IMR-90 (cell line): ENCODE measurements at regions not wholly inside any gene's neighbourhood (a gene's known extent, or its start where the extent isn't known, plus 50 kb on each side); places are given as distances from the start of the nearest gene placed in this dataset.

Experiments used
- ATAC-seq: fragments of 200-7000 bp; cut with Tn5 transposase; 2 replicates; pipeline ENCODE4 v1.9.1; 2020; ENCODE audit warnings: low read depth, mild to moderate bottlenecking, moderate library complexity
- BruUV-seq: library from RNA; stranded (reverse); fragments of 400-500 nt; replicated peaks from 2 replicates; lab custom pipeline; 2021; lab: Mats Ljungman, UMichigan
- CTCF ChIA-PET: fragments of 300-600 bp; formaldehyde crosslinking; extraction: SDS; loops from one replicate; lab custom pipeline; 2021; ENCODE audit warnings: antibody characterized with exemption; lab: Yijun Ruan, JAX
- POLR2A ChIA-PET: fragments of 300-600 bp; sonication (Branson Sonifier 250); formaldehyde crosslinking; loops from one replicate; lab custom pipeline; 2022; ENCODE audit warnings: antibody characterized with exemption; ENCODE audit not compliant: unreplicated experiment; lab: Charles Lee
- DNase-seq: peaks from one replicate; pipeline ENCODE4 v3.0.0; 2013
- H2AFZ ChIP-seq: replicated peaks from 2 replicates; pipeline ENCODE3; 2013; ENCODE audit warnings: low read length, mild to moderate bottlenecking; ENCODE audit not compliant: poor library complexity
- H2AK5ac ChIP-seq: 2 replicates; pipeline ENCODE4 v1.6.1; 2013; ENCODE audit warnings: low read depth, low read length, inconsistent platforms
- H2AK9ac ChIP-seq: replicated peaks from 2 replicates; pipeline ENCODE3; 2013; ENCODE audit warnings: mild to moderate bottlenecking, low read depth, low read length, moderate library complexity; ENCODE audit not compliant: poor library complexity
- H2BK120ac ChIP-seq: 2 replicates; pipeline ENCODE4 v1.6.1; 2013; ENCODE audit warnings: low read depth, low read length, inconsistent platforms
- H2BK15ac ChIP-seq: 3 replicates; pipeline ENCODE4 v1.6.1; 2013; ENCODE audit warnings: low read depth, low read length, inconsistent platforms
- H2BK20ac ChIP-seq: 2 replicates; pipeline ENCODE4 v1.6.1; 2013; ENCODE audit warnings: low read depth, mild to moderate bottlenecking, inconsistent platforms, low read length, moderate library complexity
- H2BK5ac ChIP-seq: 2 replicates; pipeline ENCODE4 v1.6.1; 2013; ENCODE audit warnings: mild to moderate bottlenecking, low read depth, low read length, inconsistent platforms; ENCODE audit not compliant: poor library complexity, severe bottlenecking
- H3K14ac ChIP-seq: replicated peaks from 2 replicates; pipeline ENCODE4 v1.6.1; 2013; ENCODE audit warnings: low read depth, low read length, inconsistent platforms
- H3K18ac ChIP-seq: 2 replicates; pipeline ENCODE4 v1.6.1; 2013; ENCODE audit warnings: low read depth, low read length, control low read depth
- H3K23ac ChIP-seq: 2 replicates; pipeline ENCODE4 v1.6.1; 2013; ENCODE audit warnings: low read depth, low read length, inconsistent platforms
- H3K27ac ChIP-seq: 2 replicates; pipeline ENCODE4 v1.5.1; 2013; ENCODE audit warnings: mild to moderate bottlenecking, control low read depth, low read length; ENCODE audit not compliant: insufficient read depth
- H3K27me3 ChIP-seq: 2 replicates; pipeline ENCODE4 v1.6.1; 2013; ENCODE audit warnings: low read length; ENCODE audit not compliant: control insufficient read depth, insufficient read depth
- H3K36me3 ChIP-seq: 2 replicates; pipeline ENCODE4 v1.6.1; 2013; ENCODE audit warnings: low read length, mixed read lengths; ENCODE audit not compliant: control insufficient read depth, insufficient read depth
- H3K4ac ChIP-seq: 2 replicates; pipeline ENCODE4 v1.6.1; 2013; ENCODE audit warnings: low read depth, low read length, inconsistent platforms
- H3K4me1 ChIP-seq: 2 replicates; pipeline ENCODE4 v1.6.1; 2013; ENCODE audit warnings: low read length, mixed read lengths; ENCODE audit not compliant: control insufficient read depth, insufficient read depth
- H3K4me2 ChIP-seq: 2 replicates; pipeline ENCODE4 v1.6.1; 2013; ENCODE audit warnings: low read depth, mild to moderate bottlenecking, control low read depth, low read length, moderate library complexity
- H3K4me3 ChIP-seq: 2 replicates; pipeline ENCODE4 v1.5.1; 2013; ENCODE audit warnings: low read depth, mild to moderate bottlenecking, control low read depth, low read length, moderate library complexity; ENCODE audit not compliant: insufficient read depth
- H3K56ac ChIP-seq: 2 replicates; pipeline ENCODE4 v1.6.1; 2013; ENCODE audit warnings: low read length, inconsistent platforms; ENCODE audit not compliant: insufficient read depth; ENCODE audit errors: extremely low read depth
- H3K79me1 ChIP-seq, 2 experiments: 2 replicates each; pipeline ENCODE4 v1.6.1; 2013; ENCODE audit warnings: low read length in 2 of 2, inconsistent platforms in 1 of 2, low read depth in 1 of 2
- H3K9ac ChIP-seq: 2 replicates; pipeline ENCODE4 v1.6.1; 2013; ENCODE audit warnings: low read depth, low read length, control low read depth
- H3K9me1 ChIP-seq: 2 replicates; pipeline ENCODE4 v1.6.1; 2013; ENCODE audit warnings: low read length, inconsistent platforms; ENCODE audit not compliant: insufficient read depth
- H3K9me3 ChIP-seq: 2 replicates; pipeline ENCODE4 v1.6.1; 2013; ENCODE audit warnings: low read length; ENCODE audit not compliant: control insufficient read depth, insufficient read depth
- H4K20me1 ChIP-seq: 2 replicates; pipeline ENCODE4 v1.6.1; 2013; ENCODE audit warnings: low read length, inconsistent platforms; ENCODE audit not compliant: insufficient read depth
- H4K5ac ChIP-seq: 2 replicates; pipeline ENCODE4 v1.6.1; 2013; ENCODE audit warnings: mild to moderate bottlenecking, low read depth, low read length, control low read depth
- H4K8ac ChIP-seq, 2 experiments: 2 replicates each; pipeline ENCODE4 v1.6.1; 2013; ENCODE audit warnings: low read depth in 2 of 2, low read length in 2 of 2, control low read depth in 1 of 2, inconsistent platforms in 1 of 2
- H4K91ac ChIP-seq: 2 replicates; pipeline ENCODE4 v1.6.1; 2013; ENCODE audit warnings: low read depth, low read length, inconsistent platforms; ENCODE audit not compliant: insufficient read depth
- BHLHE40 ChIP-seq: fragments of 150-350 bp; IDR thresholded peaks from 2 replicates; pipeline ENCODE4 v1.6.1; 2016; ENCODE audit warnings: mild to moderate bottlenecking, low read depth, low read length
- CEBPB ChIP-seq: IDR thresholded peaks from 2 replicates; pipeline ENCODE4 v1.6.1; 2012; ENCODE audit warnings: low read depth, low read length, improper control_type of control experiment
- CHD1 ChIP-seq: IDR thresholded peaks from 2 replicates; pipeline ENCODE4 v1.6.1; 2012; ENCODE audit warnings: low read depth, low read length, improper control_type of control experiment
- FOS ChIP-seq: fragments of 150-350 bp; IDR thresholded peaks from 2 replicates; pipeline ENCODE4 v1.6.1; 2016; ENCODE audit warnings: low read depth, low read length
- MAFK ChIP-seq: IDR thresholded peaks from 2 replicates; pipeline ENCODE4 v1.6.1; 2012; ENCODE audit warnings: low read depth, low read length, improper control_type of control experiment
- RAD21 ChIP-seq: IDR thresholded peaks from 2 replicates; pipeline ENCODE4 v1.6.1; 2012; ENCODE audit warnings: low read length, improper control_type of control experiment
- RFX5 ChIP-seq: IDR thresholded peaks from 2 replicates; pipeline ENCODE4 v1.8.0; 2012; ENCODE audit warnings: low read depth, mild to moderate bottlenecking, low read length, moderate library complexity
- SMC3 ChIP-seq: fragments of 150-350 bp; IDR thresholded peaks from 2 replicates; pipeline ENCODE4 v1.6.1; 2016; ENCODE audit warnings: low read depth, mild to moderate bottlenecking, antibody characterized with exemption, low read length, moderate library complexity
- WGBS, 2 experiments: methylation state at CpG; one replicate each; pipeline versions ENCODE4 v1.1.5 to v1.1.7; 2013; ENCODE audit warnings: missing lambda C conversion rate in 2 of 2; ENCODE audit not compliant: insufficient read length in 1 of 2; ENCODE audit errors: extremely low coverage in 2 of 2; 5-methylcytosine and 5-hydroxymethylcytosine counted together
- dilution Hi-C: fragments of 300-500 bp; cut with HindIII; formaldehyde crosslinking; loops from one replicate; pipeline ENCODE4 v1.14.3; 2018; ENCODE audit warnings: low sequenced_read_pairs; ENCODE audit not compliant: unreplicated experiment
- in situ Hi-C: fragments of 300-500 bp; cut with MboI; formaldehyde crosslinking; loops from 3 replicates; pipeline ENCODE4 v1.14.3; 2019; ENCODE audit warnings: low sequenced_read_pairs, inconsistent platforms, mixed read lengths
- intact Hi-C: fragments of 100-400 bp; cut with micrococcal nuclease; formaldehyde crosslinking; loops from 2 replicates; pipeline ENCODE4 v1.10.0; 2022
- TF ChIP-seq, protein P1 (sequence below): fragments of 150-350 bp; IDR thresholded peaks from 2 replicates; pipeline ENCODE4 v1.6.1; 2017; ENCODE audit warnings: mild to moderate bottlenecking, antibody characterized with exemption, low read length, low read depth
- TF ChIP-seq, protein P2 (sequence below): fragments of 150-350 bp; IDR thresholded peaks from 2 replicates; pipeline ENCODE4 v1.6.1; 2016; ENCODE audit warnings: low read depth, mild to moderate bottlenecking, low read length, moderate library complexity, borderline replicate concordance

DNA sequence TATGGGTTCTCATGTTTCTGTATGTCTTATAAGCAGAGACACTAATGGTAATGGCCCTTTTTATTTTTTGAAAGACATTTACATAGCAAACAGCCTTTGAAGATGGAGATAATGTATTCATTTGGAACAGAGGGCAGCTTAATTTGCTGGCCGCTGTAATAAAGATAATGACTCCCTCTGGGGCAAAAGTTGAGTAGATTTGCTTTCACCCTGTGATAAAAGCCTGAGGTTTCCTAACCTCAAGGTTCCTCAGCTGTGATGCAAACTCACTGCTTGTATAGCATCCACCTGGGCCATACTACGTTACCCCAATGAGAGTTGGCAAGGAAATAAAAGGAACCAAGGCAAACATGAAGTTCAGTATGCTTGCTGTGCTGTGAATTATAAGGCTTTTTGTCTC is 54.8 kb downstream of the TEX51 start:
- dilution Hi-C loops (no loop called here), in situ Hi-C loops (no loop called here), intact Hi-C loops (no loop called here)
- no peak overlapping the region for H3K4me3 ChIP-seq
- H3K9me3 ChIP-seq = no peaks in the 10 kb centered on the region
- no peaks in the 10 kb centered on the region for H3K79me1 ChIP-seq
- no peaks in the 10 kb centered on the region for H4K20me1 ChIP-seq
- no peaks in the 10 kb centered on the region for H3K9me1 ChIP-seq
- H3K9ac ChIP-seq = no peak overlapping the region
- no peak for DNase-seq
- TF ChIP-seq CEBPB (no peak), RAD21 (no peak), RFX5 (no peak), FOS (no peak), MAFK (no peak), CHD1 (no peak), BHLHE40 (no peak), SMC3 (no peak)
- TF ChIP-seq, protein P1, sequence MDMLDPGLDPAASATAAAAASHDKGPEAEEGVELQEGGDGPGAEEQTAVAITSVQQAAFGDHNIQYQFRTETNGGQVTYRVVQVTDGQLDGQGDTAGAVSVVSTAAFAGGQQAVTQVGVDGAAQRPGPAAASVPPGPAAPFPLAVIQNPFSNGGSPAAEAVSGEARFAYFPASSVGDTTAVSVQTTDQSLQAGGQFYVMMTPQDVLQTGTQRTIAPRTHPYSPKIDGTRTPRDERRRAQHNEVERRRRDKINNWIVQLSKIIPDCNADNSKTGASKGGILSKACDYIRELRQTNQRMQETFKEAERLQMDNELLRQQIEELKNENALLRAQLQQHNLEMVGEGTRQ = no peak
- TF ChIP-seq, protein P2, sequence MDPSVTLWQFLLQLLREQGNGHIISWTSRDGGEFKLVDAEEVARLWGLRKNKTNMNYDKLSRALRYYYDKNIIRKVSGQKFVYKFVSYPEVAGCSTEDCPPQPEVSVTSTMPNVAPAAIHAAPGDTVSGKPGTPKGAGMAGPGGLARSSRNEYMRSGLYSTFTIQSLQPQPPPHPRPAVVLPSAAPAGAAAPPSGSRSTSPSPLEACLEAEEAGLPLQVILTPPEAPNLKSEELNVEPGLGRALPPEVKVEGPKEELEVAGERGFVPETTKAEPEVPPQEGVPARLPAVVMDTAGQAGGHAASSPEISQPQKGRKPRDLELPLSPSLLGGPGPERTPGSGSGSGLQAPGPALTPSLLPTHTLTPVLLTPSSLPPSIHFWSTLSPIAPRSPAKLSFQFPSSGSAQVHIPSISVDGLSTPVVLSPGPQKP = no peak
- H3K56ac ChIP-seq = no peak overlapping the region
- ChIA-PET CTCF (no interaction called here), POLR2A (no interaction called here)
- H2AK5ac ChIP-seq = no peak overlapping the region
- H3K4ac ChIP-seq = no peak overlapping the region
- no peak overlapping the region for H4K5ac ChIP-seq
- no peak overlapping the region for H2AFZ ChIP-seq
- WGBS, 2 experiments = no CpG with 5 or more reads among the region's 2 CpGs
- no peaks in the 10 kb centered on the region for H3K4me1 ChIP-seq
- no TSS peak for BruUV-seq
- no peak overlapping the region for H3K27ac ChIP-seq
- no peak overlapping the region for H3K18ac ChIP-seq
- no peak overlapping the region for H3K14ac ChIP-seq
- H3K4me2 ChIP-seq = no peak overlapping the region
- H3K23ac ChIP-seq = no peak overlapping the region
- H3K36me3 ChIP-seq = no peaks in the 10 kb centered on the region
- no peak overlapping the region for H2BK20ac ChIP-seq
- no peaks in the 10 kb centered on the region; the same call in 1 of the 2 replicates for H3K27me3 ChIP-seq
- H2BK15ac ChIP-seq = no peak overlapping the region
- no peak overlapping the region for H2AK9ac ChIP-seq
- ATAC-seq = no peak
- no peak overlapping the region for H4K8ac ChIP-seq
- H2BK5ac ChIP-seq = no peak overlapping the region
- no peak overlapping the region for H2BK120ac ChIP-seq
- no peak overlapping the region for H4K91ac ChIP-seq
